PC-3 (cell line): ENCODE measurements at regions not wholly inside any gene's neighbourhood (a gene's known extent, or its start where the extent isn't known, plus 50 kb on each side); places are given as distances from the start of the nearest gene placed in this dataset.

Experiments used
- ATAC-seq: fragments of 200-7000 bp; cut with Tn5 transposase; 2 replicates; pipeline ENCODE4 v1.9.1; 2020; ENCODE audit warnings: mild to moderate bottlenecking, moderate library complexity
- BruUV-seq: library from RNA; stranded (reverse); fragments of 400-500 nt; replicated peaks from 2 replicates; lab custom pipeline; 2021; lab: Mats Ljungman, UMichigan
- CTCF ChIA-PET: fragments of 300-600 bp; sonication (Branson Sonifier 250); formaldehyde crosslinking; loops from one replicate; lab custom pipeline; 2022; ENCODE audit warnings: antibody characterized with exemption; lab: Charles Lee
- POLR2A ChIA-PET: fragments of 300-600 bp; sonication (Branson Sonifier 250); formaldehyde crosslinking; loops from one replicate; lab custom pipeline; 2022; ENCODE audit warnings: antibody characterized with exemption; ENCODE audit not compliant: unreplicated experiment; lab: Charles Lee
- DNase-seq: peaks from one replicate; pipeline ENCODE4 v3.0.0-alpha.2; 2015
- H2AFZ ChIP-seq: fragments of 300-600 bp; sonication (generic); 2 replicates; pipeline ENCODE4 v1.6.0; 2016; ENCODE audit warnings: antibody characterized with exemption, low read length
- H3F3A ChIP-seq: fragments of 300-600 bp; sonication (generic); one replicate; pipeline ENCODE4 v1.6.0; 2017; ENCODE audit warnings: antibody characterized with exemption, low read length, control low read depth, mild to moderate bottlenecking; ENCODE audit not compliant: unreplicated experiment
- H3K27ac ChIP-seq: fragments of 300-600 bp; sonication (generic); 2 replicates; pipeline ENCODE4 v1.5.1; 2016; ENCODE audit warnings: mild to moderate bottlenecking, low read length
- H3K27me3 ChIP-seq: fragments of 300-600 bp; sonication (generic); 2 replicates; pipeline ENCODE4 v1.6.1; 2016; ENCODE audit warnings: low read length, mixed read lengths
- H3K36me3 ChIP-seq: fragments of 300-600 bp; sonication (generic); 2 replicates; pipeline ENCODE4 v1.6.1; 2016; ENCODE audit warnings: low read depth, mixed run types, low read length, mixed read lengths
- H3K4me1 ChIP-seq: fragments of 300-600 bp; sonication (generic); 2 replicates; pipeline ENCODE4 v1.5.1; 2016; ENCODE audit warnings: low read length; ENCODE audit not compliant: insufficient read depth
- H3K4me2 ChIP-seq: fragments of 300-600 bp; sonication (generic); 2 replicates; pipeline ENCODE4 v1.6.0; 2016; ENCODE audit warnings: low read length
- H3K4me3 ChIP-seq: fragments of 300-600 bp; sonication (generic); 2 replicates; pipeline ENCODE4 v1.5.1; 2016; ENCODE audit warnings: mild to moderate bottlenecking, low read length, mixed read lengths
- H3K79me2 ChIP-seq: fragments of 300-600 bp; sonication (generic); 2 replicates; pipeline ENCODE4 v1.6.1; 2017; ENCODE audit warnings: low read length, mixed read lengths
- H3K9ac ChIP-seq: fragments of 300-600 bp; sonication (generic); 2 replicates; pipeline ENCODE4 v1.6.0; 2016; ENCODE audit warnings: mild to moderate bottlenecking, low read length
- H3K9me2 ChIP-seq: fragments of 300-600 bp; sonication (generic); replicated peaks from 2 replicates; pipeline ENCODE4 v1.6.1; 2016; ENCODE audit warnings: mixed run types, low read length, mixed read lengths
- H3K9me3 ChIP-seq: fragments of 300-600 bp; sonication (generic); 2 replicates; pipeline ENCODE4 v1.6.1; 2016; ENCODE audit warnings: low read length, mixed read lengths
- H4K20me1 ChIP-seq: fragments of 300-600 bp; sonication (generic); 2 replicates; pipeline ENCODE4 v1.6.1; 2016; ENCODE audit warnings: low read length, mixed read lengths
- CTCF ChIP-seq: fragments of 300-600 bp; sonication (generic); conservative IDR thresholded peaks from 2 replicates; pipeline ENCODE4 v1.5.1; 2017; ENCODE audit warnings: antibody characterized with exemption, low read depth, mild to moderate bottlenecking, low read length
- EZH2 ChIP-seq: fragments of 300-600 bp; sonication (generic); IDR thresholded peaks from one replicate; pipeline ENCODE4 v1.6.1; 2017; ENCODE audit warnings: antibody characterized with exemption, mild to moderate bottlenecking, low read length; ENCODE audit not compliant: unreplicated experiment
- EZH2phosphoT487 ChIP-seq: fragments of 300-600 bp; sonication (generic); IDR thresholded peaks from 2 replicates; pipeline ENCODE4 v1.6.1; 2018; ENCODE audit warnings: mild to moderate bottlenecking, antibody characterized with exemption, low read length, borderline replicate concordance
- intact Hi-C: fragments of 100-400 bp; cut with micrococcal nuclease; formaldehyde crosslinking; loops from 2 replicates; pipeline ENCODE4 v1.9.0; 2023

- ATAC-seq: no peak
- peaks cover 10% of the 10 kb centered on the region for H3K4me1 ChIP-seq
- H3K4me2 ChIP-seq: no peak overlapping the region
- TF ChIP-seq EZH2 (no peak), CTCF (no peak), EZH2phosphoT487 (no peak)
- no peak for DNase-seq
- H3F3A ChIP-seq: no peaks in the 10 kb centered on the region
- no peaks in the 10 kb centered on the region for H3K9me2 ChIP-seq
- no peaks in the 10 kb centered on the region for H3K36me3 ChIP-seq
- H2AFZ ChIP-seq: no peak overlapping the region
- BruUV-seq: no TSS peak
- intact Hi-C loops: loop anchor here (10.0 kb wide), 1 partner anchor 186 kb away; the partner anchor contains the start of gene BNC2
- ChIA-PET CTCF (no interaction called here), POLR2A (no interaction called here)
- H3K79me2 ChIP-seq: no peaks in the 10 kb centered on the region
- H4K20me1 ChIP-seq: no peaks in the 10 kb centered on the region
- H3K9ac ChIP-seq: no peak overlapping the region
- no peaks in the 10 kb centered on the region for H3K27me3 ChIP-seq
- H3K9me3 ChIP-seq: no peaks in the 10 kb centered on the region
- H3K4me3 ChIP-seq: no peak overlapping the region
- no peak overlapping the region for H3K27ac ChIP-seq
Observed at GRCh38 chr9:17060450-17060849, 74.4 kb upstream of the CNTLN start.

- Histone ChIP-seq H3K9me2 (no peaks in the 10 kb centered on the region), H3K9me3 (no peaks in the 10 kb centered on the region), H3K27me3 (no peaks in the 10 kb centered on the region), H3K9ac (no peak overlapping the region), H3K36me3 (no peaks in the 10 kb centered on the region), H3K27ac (no peak overlapping the region), H2AFZ (no peak overlapping the region), H3K4me3 (no peak overlapping the region), H3K4me2 (no peak overlapping the region), H4K20me1 (no peaks in the 10 kb centered on the region), H3K4me1 (peaks cover under 1% of the 10 kb centered on the region; the same call in 1 of the 2 replicates), H3F3A (no peaks in the 10 kb centered on the region), H3K79me2 (no peaks in the 10 kb centered on the region)
- no peak for DNase-seq
- intact Hi-C loops: no loop called here
- POLR2A ChIA-PET: no interaction called here
- no peak for ATAC-seq
- CTCF ChIA-PET: no interaction called here
- no peak for TF ChIP-seq EZH2
- no peak for TF ChIP-seq CTCF
- TF ChIP-seq EZH2phosphoT487: no peak
- no TSS peak for BruUV-seq
Observed at GRCh38 chr9:17059465-17059864, 75.4 kb upstream of the CNTLN start.

- ChIA-PET POLR2A (interaction anchor here (0.6 to 0.7 kb wide), 2 partner anchors 174 to 1059 kb away, joined by 4 read pairs; no protein-coding TSS in a partner anchor), CTCF (no interaction called here)
- Histone ChIP-seq H3K27me3 (no peaks in the 10 kb centered on the region), H3K9ac (no peak overlapping the region), H3K36me3 (no peaks in the 10 kb centered on the region), H3K9me3 (no peaks in the 10 kb centered on the region), H3K4me2 (no peak overlapping the region), H3K4me1 (no peaks in the 10 kb centered on the region), H3K79me2 (no peaks in the 10 kb centered on the region), H3K27ac (no peak overlapping the region), H2AFZ (no peak overlapping the region), H3K4me3 (no peak overlapping the region), H3F3A (no peaks in the 10 kb centered on the region), H3K9me2 (no peaks in the 10 kb centered on the region), H4K20me1 (no peaks in the 10 kb centered on the region)
- TF ChIP-seq EZH2phosphoT487 (no peak), EZH2 (no peak), CTCF (no peak)
- DNase-seq: no peak
- intact Hi-C loops: no loop called here
- no peak for ATAC-seq
- no TSS peak for BruUV-seq
Observed at GRCh38 chr9:17057729-17058128, 77.1 kb upstream of the CNTLN start.
